ENCODE measurements at regions not wholly inside any gene's neighbourhood (a gene's known extent, or its start where the extent isn't known, plus 50 kb on each side); places are given as distances from the start of the nearest gene placed in this dataset.
"Not testable (repeated sequence)": the region's sequence is repeated elsewhere in the genome, so short reads cannot be mapped to it uniquely, and the experiment has no call there.

DNA sequence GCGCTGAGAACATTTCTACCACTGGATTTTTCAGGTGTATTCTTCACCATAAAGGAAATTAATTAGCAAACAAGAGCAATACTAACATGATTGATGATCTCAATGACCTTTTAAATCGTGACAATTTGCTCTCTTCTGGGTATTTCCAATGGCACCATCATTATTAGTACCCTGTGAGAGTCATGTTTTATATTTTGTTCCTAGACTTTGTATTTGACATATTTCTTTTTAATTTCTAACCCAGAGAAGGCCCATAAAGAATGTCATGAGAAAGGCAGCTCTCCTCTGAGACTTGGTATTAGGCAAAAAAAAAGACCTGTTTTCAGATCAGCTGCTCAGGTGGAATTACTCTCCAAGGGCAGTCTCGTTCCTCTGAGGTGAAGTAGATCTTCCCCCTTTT lies 1253.4 kb downstream of the ROBO2 start:
- no peak for TF ChIP-seq JUND (IDR thresholded peaks at IDR 0.05; ENCODE audit: low read depth)
- in situ Hi-C loops (cut with HindIII; ENCODE audit: low pct_unique_long_range_greater_than_20kb, low sequenced_read_pairs), result no loop called here
- no peak for DNase-seq (ENCODE audit: low read depth in 1 of 2, low spot score in 1 of 2)

DNA sequence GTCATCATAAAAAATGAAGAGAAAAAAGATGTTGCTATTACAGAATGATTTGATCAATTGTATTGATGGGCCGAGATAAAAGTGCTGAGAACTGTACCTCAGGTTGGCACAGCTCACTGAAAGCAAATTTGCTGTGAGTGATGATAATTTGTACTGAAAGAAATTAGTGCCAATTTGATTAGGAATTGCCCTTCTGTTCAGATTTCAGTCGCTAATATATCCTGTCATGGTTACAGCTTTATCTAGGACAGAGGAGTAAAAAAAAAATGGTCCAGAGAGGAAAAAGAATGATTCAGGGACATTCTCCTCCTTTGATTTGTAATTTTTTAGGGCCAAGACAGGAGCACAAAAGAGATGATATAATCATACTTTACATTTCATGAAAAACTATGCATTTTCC lies 1264.2 kb downstream of the ROBO2 start:
- DNase-seq (ENCODE audit: low read depth in 1 of 2, low spot score in 1 of 2), result no peak
- in situ Hi-C loops (cut with HindIII; ENCODE audit: low pct_unique_long_range_greater_than_20kb, low sequenced_read_pairs), result no loop called here
- TF ChIP-seq JUND (IDR thresholded peaks at IDR 0.05; ENCODE audit: low read depth), result no peak

DNA sequence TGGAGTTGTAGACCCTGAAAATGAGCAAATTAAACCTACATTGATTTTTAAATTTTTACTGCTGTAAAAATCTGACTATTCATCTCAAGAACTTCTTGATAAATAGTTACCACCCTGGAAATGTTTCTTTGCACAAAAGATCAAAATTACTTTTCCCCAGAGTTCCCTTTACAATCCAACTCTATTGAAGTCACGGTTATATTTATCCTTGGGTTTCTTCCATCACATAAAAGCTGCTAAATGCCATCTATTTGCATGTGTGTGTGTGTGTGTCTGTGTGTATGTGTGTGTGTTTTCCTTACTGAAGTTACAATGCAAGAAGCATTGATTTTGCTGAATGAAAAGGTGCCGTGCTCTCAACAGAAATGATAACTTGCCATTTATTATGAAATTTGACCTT lies 1273.0 kb downstream of the ROBO2 start:
- no peak for DNase-seq (ENCODE audit: low read depth in 1 of 2, low spot score in 1 of 2)
- in situ Hi-C loops (cut with HindIII; ENCODE audit: low pct_unique_long_range_greater_than_20kb, low sequenced_read_pairs), result no loop called here
- TF ChIP-seq JUND (IDR thresholded peaks at IDR 0.05; ENCODE audit: low read depth), result no peak

DNA sequence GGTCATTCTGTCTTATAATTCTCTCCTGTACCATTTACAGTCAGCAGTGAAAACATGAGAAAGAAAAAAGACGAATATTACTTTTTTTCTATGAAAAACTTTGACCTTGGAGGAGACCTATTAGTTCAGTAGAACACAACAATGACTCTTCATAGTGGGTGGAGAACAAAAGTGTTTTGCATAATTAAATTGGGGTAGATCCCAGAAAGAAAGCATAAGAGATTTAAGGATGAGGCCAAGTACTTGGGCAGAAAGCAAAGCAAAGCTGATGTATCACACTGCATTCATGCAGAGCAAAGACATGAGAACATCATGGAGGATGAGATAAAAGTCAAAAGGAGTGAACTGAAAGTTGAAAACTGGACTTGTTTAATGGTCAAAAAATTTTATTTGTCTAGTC lies 1273.4 kb downstream of the ROBO2 start:
- no peak for DNase-seq (ENCODE audit: low read depth in 1 of 2, low spot score in 1 of 2)
- no peak for TF ChIP-seq JUND (IDR thresholded peaks at IDR 0.05; ENCODE audit: low read depth)
- in situ Hi-C loops (cut with HindIII; ENCODE audit: low pct_unique_long_range_greater_than_20kb, low sequenced_read_pairs), result no loop called here

DNA sequence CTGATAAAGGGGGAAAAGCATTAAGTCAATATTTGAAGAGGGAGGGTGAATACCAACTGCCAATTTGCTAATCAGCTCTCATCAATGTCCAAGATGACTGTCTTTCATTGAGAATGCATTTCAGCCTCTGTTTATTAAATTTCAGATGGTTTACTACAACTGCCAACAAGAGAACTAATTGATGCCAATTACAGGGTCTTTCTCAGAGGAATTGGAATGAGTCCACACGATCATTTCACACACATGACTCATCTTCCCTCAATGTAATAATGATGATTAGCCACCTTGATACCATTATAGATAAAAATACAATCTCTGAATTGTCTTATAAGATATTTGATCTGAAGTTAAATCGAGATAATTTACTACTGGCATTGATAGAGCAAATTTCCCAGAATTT lies 1274.4 kb downstream of the ROBO2 start:
- DNase-seq (ENCODE audit: low read depth in 1 of 2, low spot score in 1 of 2), result no peak
- no peak for TF ChIP-seq JUND (IDR thresholded peaks at IDR 0.05; ENCODE audit: low read depth)
- in situ Hi-C loops (cut with HindIII; ENCODE audit: low pct_unique_long_range_greater_than_20kb, low sequenced_read_pairs), result no loop called here

DNA sequence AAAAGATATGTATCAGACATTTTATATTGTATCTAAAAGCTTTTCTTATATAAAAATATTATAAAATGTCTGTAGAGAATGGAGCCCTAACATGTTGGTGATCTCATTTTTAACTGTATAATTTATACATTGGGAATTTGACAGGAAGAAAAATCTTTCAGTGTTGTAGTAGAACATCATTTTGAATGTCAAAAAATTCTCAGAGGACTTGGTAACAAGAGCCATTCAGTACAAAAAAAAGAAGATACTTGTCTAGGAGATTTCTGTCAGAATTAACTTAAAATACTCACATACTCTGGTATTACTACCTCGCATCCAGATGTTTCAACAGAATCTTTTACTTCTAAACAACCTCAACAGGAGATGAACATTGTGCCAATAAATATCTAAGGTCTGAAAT lies 1277.9 kb downstream of the ROBO2 start:
- no peak for DNase-seq (ENCODE audit: low read depth in 1 of 2, low spot score in 1 of 2)
- in situ Hi-C loops (cut with HindIII; ENCODE audit: low pct_unique_long_range_greater_than_20kb, low sequenced_read_pairs), result no loop called here
- TF ChIP-seq JUND (IDR thresholded peaks at IDR 0.05; ENCODE audit: low read depth), result no peak

DNA sequence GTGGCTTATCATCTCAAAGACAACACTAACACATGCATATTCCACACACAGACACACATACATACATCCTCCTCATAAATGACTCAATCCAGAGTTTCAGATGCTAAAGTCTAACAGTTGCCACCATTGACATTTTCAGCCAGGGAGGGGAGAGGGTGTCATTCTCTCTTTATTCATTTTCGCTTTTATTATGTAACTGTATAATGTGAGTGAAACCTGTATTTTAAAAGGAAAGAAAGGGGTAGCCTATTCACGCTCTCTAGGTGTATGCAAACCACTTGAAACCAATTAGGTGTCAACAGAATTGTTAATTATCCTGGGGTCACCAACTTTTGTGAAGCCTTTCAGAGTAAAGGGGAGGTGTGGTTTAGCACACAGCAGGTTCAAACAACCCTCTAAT lies 1282.9 kb downstream of the ROBO2 start:
- in situ Hi-C loops (cut with HindIII; ENCODE audit: low pct_unique_long_range_greater_than_20kb, low sequenced_read_pairs), result no loop called here
- no peak for DNase-seq (ENCODE audit: low read depth in 1 of 2, low spot score in 1 of 2)
- no peak for TF ChIP-seq JUND (IDR thresholded peaks at IDR 0.05; ENCODE audit: low read depth)

DNA sequence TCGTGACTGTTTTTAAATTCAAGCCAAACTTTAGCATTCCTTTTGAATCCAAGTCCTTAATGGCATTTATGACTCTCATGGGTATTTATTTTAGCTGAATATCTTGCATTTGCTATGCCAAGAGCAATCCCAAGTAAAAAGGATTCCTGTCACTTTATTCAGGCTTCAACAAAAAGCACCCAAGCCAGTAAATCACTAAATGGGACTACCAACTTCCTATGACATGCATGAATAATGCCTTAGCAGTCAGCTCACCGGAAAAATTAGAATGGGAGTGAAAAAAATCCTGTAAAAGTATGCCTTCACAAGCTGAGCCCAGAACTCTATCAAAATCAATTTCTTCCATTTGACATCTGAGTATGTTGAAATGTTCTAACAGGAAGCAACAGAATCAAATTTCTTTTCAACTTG lies 1297.9 kb downstream of the ROBO2 start:
- in situ Hi-C loops (cut with HindIII; ENCODE audit: low pct_unique_long_range_greater_than_20kb, low sequenced_read_pairs), result no loop called here
- no peak for DNase-seq (ENCODE audit: low read depth in 1 of 2, low spot score in 1 of 2)
- TF ChIP-seq JUND (IDR thresholded peaks at IDR 0.05; ENCODE audit: low read depth), result no peak

DNA sequence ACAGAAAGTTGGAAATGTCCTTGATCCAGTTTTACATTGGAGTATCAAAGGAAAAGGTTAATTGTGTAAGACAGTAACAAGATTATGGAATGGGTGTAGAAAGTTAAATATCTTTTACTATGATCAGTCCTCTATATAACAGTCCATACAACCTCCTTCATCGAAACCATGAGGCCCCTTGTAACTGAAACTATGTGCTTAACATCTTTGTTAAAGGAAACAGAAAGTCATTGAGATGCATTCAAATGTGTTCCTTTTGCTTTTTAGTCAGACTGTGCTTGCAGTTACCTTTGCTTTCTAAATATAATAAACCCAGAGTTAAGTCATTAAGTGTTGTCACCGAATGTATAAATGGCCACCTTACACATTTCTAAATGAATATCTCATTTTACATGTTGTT lies 1298.5 kb downstream of the ROBO2 start:
- no peak for TF ChIP-seq JUND (IDR thresholded peaks at IDR 0.05; ENCODE audit: low read depth)
- no peak for DNase-seq (ENCODE audit: low read depth in 1 of 2, low spot score in 1 of 2)
- in situ Hi-C loops (cut with HindIII; ENCODE audit: low pct_unique_long_range_greater_than_20kb, low sequenced_read_pairs), result no loop called here

DNA sequence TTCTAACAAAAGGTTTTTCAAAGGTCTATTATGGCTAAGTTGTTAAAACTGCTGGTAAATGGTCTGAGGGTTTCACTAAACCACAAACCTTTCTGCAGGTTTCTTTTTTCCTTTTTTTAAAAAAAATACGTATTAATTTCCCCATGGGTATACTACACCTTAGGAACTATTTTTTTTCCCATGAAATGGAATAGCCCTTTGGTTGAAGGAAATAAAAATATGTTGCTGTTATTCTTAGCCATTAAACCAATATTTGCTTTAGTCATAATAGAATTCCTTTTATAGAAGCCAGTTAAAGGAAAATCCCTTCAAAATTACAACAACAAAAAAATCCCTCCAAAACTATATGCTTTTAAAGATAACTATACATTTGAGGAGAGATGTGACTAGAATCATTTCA lies 1303.3 kb downstream of the ROBO2 start:
- no peak for TF ChIP-seq JUND (IDR thresholded peaks at IDR 0.05; ENCODE audit: low read depth)
- in situ Hi-C loops (cut with HindIII; ENCODE audit: low pct_unique_long_range_greater_than_20kb, low sequenced_read_pairs), result no loop called here
- no peak for DNase-seq (ENCODE audit: low read depth in 1 of 2, low spot score in 1 of 2)

DNA sequence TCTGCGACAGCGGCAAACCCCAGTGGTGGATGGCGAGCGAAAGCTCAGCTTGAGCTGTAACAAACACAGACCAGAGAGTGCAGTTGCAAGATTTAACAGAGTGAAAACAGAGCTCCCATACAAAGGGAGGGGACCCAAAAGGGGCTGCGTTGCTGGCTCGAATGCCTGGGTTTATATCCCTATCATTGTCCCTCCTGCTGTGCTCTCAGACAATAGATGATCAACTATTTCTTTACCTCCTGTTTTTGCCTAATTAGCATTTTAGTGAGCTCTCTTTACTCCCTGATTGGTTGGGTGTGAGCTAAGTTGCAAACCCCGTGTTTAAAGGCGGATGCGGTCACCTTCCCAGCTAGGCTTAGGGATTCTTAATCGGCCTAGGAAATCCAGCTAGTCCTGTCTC lies 1304.4 kb downstream of the ROBO2 start:
- DNase-seq (ENCODE audit: low read depth in 1 of 2, low spot score in 1 of 2); in situ Hi-C loops (cut with HindIII; ENCODE audit: low pct_unique_long_range_greater_than_20kb, low sequenced_read_pairs): not testable (repeated sequence)

DNA sequence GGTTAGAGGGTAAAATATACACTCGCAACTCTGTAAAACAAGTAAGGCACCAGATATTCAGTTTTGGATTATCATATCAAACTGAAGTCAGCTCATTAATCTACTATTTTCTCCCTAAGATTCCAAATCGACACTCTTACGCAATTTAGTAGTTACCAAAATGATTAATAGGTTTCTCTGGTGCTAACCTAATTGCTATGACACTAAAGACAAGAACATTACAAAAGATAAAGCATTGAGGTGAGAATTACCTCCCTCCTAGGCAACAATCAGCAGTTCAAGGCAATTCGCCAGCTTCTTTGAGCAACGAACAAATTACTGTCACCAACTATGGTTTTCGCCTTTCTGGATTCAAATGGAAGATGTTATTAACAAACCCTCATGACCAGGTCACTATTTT lies 1305.0 kb downstream of the ROBO2 start:
- TF ChIP-seq JUND (IDR thresholded peaks at IDR 0.05; ENCODE audit: low read depth), result no peak
- in situ Hi-C loops (cut with HindIII; ENCODE audit: low pct_unique_long_range_greater_than_20kb, low sequenced_read_pairs), result no loop called here
- no peak for DNase-seq (ENCODE audit: low read depth in 1 of 2, low spot score in 1 of 2)

DNA sequence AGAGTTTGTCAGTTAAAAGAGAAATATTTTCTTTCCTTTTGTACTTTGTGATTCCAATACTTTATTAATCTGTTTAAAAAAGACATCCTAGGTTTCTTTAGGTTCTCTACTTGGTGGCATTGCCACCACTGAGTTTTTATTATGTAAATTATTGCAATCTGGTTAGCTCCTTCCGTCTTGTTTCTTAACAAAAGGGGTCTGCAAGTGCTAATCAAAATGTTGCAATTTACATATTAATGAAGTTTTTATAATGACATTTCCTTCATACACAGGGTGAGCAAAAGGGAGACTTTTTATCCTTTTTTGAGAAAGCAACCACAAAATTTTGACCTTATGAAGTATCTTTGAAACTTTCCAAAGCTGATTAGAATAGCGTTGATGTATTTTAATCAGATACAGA lies 1307.3 kb downstream of the ROBO2 start:
- in situ Hi-C loops (cut with HindIII; ENCODE audit: low pct_unique_long_range_greater_than_20kb, low sequenced_read_pairs), result no loop called here
- DNase-seq (ENCODE audit: low read depth in 1 of 2, low spot score in 1 of 2), result no peak
- no peak for TF ChIP-seq JUND (IDR thresholded peaks at IDR 0.05; ENCODE audit: low read depth)

DNA sequence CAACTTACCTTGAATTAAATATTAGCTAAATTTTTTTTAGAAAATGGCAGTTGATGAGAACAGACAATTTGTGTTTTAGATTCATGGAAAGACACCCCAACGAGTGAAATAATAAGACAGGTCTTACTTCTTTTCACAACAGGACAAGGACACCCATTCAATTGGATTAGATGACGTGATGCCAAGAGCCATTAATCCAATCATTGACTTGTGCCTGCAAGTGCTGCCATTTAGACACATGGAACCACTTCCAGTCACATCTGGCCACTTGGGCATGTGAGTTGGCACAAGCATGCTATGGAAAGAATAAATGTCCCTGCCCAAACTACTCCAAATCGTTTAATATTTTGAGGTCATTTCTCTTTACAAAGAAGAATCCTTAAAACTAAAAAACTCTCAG lies 1308.8 kb downstream of the ROBO2 start:
- TF ChIP-seq JUND (IDR thresholded peaks at IDR 0.05; ENCODE audit: low read depth), result no peak
- no peak for DNase-seq (ENCODE audit: low read depth in 1 of 2, low spot score in 1 of 2)
- in situ Hi-C loops (cut with HindIII; ENCODE audit: low pct_unique_long_range_greater_than_20kb, low sequenced_read_pairs), result no loop called here

DNA sequence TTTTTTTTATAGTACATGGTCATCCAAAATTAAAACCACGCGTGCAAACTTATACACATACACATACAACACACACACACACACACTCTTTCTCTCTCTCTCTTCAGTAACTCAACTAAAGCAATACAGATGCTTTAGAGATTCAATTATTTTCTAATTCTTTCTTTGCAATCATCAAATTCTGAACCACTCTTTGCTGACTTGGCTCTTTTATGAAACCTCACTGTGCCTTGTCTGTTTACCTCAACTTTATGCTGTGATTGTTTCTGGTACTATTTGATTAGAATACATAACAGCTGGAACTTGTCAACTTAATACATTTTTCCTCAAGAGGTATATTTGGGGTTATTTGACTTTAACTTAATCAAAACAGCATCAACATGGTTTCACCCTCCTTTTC lies 1309.7 kb downstream of the ROBO2 start:
- no peak for TF ChIP-seq JUND (IDR thresholded peaks at IDR 0.05; ENCODE audit: low read depth)
- in situ Hi-C loops (cut with HindIII; ENCODE audit: low pct_unique_long_range_greater_than_20kb, low sequenced_read_pairs), result no loop called here
- no peak for DNase-seq (ENCODE audit: low read depth in 1 of 2, low spot score in 1 of 2)
